Glomerular visceral epithelial cell (primary cell): ENCODE measurements at regions not wholly inside any gene's neighbourhood (a gene's known extent, or its start where the extent isn't known, plus 50 kb on each side); places are given as distances from the start of the nearest gene placed in this dataset.
"Not testable (repeated sequence)": the region's sequence is repeated elsewhere in the genome, so short reads cannot be mapped to it uniquely, and the experiment has no call there.

Experiments used
- DNase-seq: peaks from one replicate; pipeline ENCODE4 v3.0.0-alpha.2; 2016; ENCODE audit errors: extremely low spot score

- no peak for DNase-seq
Observed at GRCh38 chr2:67904566-67904965, 158.2 kb downstream of the C1D start.

GRCh38 chr2:67904966-67905365 is 157.8 kb downstream of the C1D start:
- DNase-seq, result no peak

DNA sequence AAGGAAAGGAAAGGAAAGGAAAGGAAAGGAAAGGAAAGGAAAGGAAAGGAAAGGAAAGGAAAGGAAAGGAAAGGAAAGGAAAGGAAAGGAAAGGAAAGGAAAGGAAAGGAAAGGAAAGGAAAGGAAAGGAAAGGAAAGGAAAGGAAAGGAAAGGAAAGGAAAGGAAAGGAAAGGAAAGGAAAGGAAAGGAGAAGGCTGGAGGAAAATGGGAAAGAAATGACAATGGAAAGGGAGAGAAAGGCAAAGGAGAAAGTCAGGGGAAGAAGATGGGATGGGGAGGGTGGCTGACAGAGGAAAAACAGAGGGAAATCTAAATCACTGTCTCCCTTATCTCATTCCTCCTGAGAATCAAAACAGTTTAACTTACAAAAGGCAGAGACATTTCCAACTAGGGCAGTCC is 156.3 kb downstream of the C1D start:
- not testable (repeated sequence) for DNase-seq

GRCh38 chr2:67917332-67918054 is 145.3 kb downstream of the C1D start:
- DNase-seq, result peak; percentile 75

GRCh38 chr2:67918471-67918870 is 144.3 kb downstream of the C1D start:
- no peak for DNase-seq

GRCh38 chr2:67919490-67919889 is 143.3 kb downstream of the C1D start:
- DNase-seq, result no peak

DNA sequence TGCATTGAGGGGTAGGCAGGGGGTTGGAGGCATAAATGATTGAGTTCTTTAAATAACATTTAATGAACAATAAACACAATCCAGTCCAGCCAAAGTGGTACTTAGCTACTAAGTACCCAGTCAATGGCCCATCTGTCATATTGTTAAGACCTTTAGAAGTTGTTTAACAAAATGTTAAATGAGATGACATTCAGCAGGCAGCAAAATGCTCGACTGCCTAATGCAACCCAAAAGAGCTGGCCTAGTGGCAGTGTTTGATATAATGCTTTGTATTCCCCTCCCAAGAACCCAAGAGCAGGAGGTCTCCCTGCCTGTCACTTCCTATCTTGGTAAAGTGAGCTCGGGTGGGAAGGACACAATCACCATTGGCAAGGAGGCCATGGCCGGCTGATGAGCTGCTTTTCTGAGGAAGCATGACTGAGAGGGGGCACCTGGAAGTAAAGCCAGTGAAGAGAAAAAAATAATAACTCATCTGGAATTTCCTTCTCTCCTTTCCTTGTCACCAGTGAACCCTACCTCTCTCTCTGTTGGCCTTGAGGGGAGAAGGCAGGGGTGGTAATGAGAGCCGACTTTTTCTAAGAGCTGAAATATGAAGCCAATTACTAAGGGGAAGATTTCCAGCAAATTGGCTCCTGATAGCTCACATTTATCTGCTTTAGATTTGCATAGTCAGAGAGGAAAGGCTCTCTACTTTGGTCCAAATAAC is 140.6 kb downstream of the C1D start:
- DNase-seq, result no peak

- DNase-seq, result peak; percentile 6
Observed at GRCh38 chr2:67923696-67924095, 139.1 kb downstream of the C1D start.

- no peak for DNase-seq
Observed at GRCh38 chr2:67927501-67927900, 135.3 kb downstream of the C1D start.

DNA sequence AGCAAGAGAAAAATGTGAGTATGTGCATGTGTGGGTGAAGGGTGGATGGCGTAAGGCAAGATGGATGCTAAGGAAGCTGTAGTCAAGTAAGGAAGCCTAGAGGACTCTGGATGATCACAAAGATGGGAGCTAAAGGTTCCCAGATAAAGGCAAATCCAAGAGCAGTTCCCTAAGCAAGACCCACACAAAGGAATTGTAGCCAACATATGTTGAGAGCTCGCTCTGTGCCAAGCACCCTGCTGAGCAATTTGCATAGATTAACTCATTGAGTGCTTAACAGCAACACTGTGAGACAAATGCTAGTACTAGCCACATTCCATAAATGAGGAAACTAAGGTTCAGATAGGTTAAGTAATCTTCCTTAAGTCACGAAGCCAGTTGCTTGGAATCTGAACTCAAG is 132.6 kb downstream of the C1D start:
- no peak for DNase-seq

- DNase-seq, result no peak
Observed at GRCh38 chr2:67936969-67937368, 125.8 kb downstream of the C1D start.

DNA sequence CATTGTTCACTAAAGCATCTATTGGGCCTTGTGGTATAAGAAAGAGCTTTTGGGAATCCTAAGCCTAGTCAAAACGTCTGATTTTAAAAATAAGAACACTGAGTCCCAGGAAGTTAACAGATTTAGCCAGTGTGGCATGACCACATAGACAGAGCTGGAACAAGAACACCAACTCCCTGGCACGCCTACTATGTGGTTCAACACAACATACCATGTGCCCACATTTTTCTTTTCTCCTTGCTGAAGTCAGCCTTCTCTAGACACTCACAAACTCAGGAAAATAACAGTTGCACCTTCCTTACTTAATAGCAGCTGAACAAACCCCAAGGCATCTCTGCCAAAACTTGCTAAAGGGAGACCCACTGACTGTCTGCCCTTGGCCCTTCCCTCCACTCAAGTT is 124.8 kb downstream of the C1D start:
- no peak for DNase-seq

DNA sequence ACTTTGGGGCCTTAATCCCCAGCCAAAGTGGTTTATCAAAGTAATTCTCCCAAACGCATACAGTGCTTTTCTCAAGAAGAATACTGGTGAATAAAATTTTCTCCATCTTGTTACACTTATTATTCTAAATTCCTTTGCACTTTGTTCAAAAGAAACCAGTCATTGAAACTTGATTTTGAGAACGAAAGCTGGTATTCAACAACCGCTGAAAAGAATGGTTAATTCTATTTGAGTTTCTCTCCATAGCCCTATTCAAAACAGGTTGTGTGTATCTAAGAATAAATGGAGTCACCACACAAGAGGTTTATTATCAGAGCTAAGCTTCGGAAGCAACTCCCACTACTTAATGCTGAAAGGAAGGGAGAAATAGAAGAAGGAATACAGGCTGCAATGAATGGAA is 117.7 kb downstream of the C1D start:
- no peak for DNase-seq

DNA sequence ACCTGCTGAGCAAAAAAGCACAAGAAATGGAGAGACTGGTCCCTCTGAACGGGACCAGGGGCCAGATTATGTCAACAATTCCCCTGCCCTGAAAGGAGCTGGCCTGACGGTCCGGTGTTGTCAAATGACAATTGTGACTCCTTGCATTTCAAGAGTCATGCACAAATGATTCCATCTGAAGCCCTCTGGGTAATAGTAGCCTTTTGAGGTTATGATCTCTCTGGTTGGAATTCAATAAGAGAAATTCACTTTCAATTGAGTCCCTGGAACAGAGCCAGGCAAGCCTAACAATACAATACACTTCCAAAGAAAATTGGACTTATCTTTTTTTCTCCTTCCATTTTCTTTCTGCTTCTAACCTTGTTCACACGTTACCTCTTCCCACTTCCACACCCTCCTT is 116.9 kb downstream of the C1D start:
- DNase-seq, result no peak

- no peak for DNase-seq
Observed at GRCh38 chr2:67948057-67948456, 114.7 kb downstream of the C1D start.

DNA sequence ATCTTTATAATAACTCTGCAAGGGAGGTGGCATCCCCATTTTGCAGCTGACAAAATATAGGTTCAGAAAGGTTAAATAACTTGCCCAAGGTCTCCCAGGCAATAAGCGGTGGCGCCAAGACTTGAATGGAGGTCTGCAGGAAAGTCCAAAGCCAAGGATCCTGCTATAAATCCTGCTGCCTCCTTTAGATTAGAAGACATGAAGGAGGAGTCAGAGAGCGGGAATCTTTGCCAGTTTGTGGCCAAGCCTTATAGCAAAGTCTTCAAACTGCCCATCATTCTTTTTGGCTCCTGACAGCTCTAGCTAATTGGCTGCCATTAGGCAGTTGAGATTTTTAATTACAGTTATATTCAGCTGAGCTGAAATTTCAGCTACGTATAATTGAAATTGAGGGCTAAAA is 114.3 kb downstream of the C1D start:
- no peak for DNase-seq

DNA sequence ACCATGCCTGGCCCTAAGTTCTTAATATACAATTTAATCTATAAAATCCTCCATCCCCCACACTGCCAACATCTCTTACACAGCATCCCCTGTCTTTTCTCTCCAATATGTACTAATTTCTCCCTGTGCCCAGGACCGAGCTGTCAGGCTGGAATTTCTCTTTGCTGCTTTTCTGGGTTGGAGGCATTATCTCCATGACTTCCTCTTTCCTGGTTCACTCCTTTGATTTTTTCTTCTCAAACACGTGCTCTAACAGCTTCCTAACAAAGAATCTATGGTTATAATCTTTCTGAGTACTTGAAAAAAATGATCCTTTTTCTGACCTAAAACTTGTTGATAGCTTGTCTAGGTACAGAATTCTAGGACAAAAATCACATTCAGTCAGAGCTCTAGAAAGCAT is 112.8 kb downstream of the C1D start:
- no peak for DNase-seq

DNA sequence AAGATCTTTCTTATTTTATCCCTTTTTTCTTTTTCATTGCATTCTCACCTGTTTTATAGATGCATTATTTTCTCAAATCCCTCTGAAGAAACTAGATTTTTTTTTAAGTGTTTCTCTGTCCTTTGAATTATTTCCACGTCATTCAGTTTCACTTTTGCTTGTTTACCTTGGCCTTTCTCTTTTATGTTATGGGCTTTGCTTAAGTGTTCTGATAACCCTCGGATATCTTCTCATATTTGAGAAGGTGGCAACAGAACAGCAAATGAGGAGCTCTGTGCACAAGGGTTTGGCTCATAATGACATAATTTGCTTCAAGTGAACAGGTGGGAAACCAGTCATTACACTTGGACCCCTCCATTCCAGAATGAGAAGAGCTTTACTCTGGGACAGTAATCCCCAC is 111.9 kb downstream of the C1D start:
- DNase-seq, result no peak

- DNase-seq, result no peak
Observed at GRCh38 chr2:67952066-67952465, 110.7 kb downstream of the C1D start.

- DNase-seq, result no peak
Observed at GRCh38 chr2:67954093-67954748, 108.6 kb downstream of the C1D start.

DNA sequence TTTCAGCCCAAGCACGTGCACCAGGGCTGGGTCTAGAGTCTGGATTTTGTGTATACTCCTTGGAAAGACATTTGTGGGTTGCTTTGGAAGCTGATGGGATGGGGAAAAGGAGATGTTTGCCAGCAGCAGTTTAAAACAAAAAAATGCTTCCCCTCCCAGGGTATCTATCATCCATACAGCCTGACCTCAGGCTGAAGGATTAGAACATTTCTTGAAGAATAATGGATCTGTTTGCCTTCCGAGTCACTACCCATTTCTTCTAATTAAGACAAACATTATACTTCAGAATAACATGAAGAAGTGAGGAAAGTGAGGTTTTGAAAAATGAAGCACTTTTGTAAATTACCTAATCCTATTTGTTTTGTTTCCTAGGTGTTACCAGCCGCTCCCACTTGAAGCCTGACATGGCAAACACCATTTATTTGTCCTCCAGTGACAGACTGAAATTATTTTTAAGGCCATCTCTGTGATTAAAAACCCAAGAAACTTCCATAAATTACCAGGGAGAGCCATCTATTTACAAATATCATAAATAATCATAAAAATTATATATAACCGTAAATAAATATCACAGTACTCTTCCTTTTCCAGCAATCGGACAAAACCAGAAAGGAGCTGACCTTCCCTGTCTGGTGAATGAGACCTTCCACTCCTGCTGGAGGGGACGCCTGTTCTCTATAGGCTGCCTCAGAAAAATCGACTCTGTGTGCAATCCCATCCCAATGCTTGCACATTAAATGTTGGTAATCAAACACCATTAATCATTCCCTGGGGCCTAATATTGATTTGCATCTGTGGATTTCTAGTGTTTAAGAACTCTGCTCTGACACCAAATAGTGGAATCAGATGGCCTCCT is 106.8 kb downstream of the C1D start:
- DNase-seq, result no peak

DNA sequence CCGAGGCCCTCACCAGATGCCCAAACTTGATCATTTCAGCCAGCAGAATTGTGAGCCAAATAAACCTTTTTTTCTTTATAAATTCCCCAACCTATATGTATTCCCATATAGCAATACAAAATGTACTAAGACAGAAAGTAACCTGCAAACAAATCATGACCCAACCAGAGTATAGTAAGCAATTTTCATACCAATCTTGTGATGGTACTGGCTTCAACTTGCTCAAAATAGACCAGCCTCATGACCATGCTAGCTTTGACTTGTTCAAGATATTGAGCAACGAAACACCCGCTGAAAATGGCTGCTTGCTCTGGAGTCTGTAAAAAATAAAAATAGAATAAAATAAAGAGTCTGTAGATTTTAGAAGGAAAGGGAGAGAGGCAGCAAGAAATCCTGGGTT is 97.6 kb downstream of the C1D start:
- no peak for DNase-seq
